Stomach smooth muscle (tissue), 2 donors: ENCODE measurements at regions not wholly inside any gene's neighbourhood (a gene's known extent, or its start where the extent isn't known, plus 50 kb on each side); places are given as distances from the start of the nearest gene placed in this dataset.

Experiments used
- H3K27ac ChIP-seq: one replicate; pipeline ENCODE4 v1.7.0; 2013; ENCODE audit warnings: mild to moderate bottlenecking, low read length, inconsistent platforms
- H3K27me3 ChIP-seq, 2 donors: one replicate each; pipeline ENCODE4 v1.7.0; 2013; ENCODE audit warnings: low read length in 2 of 2; ENCODE audit not compliant: insufficient read depth in 2 of 2, control insufficient read depth in 1 of 2
- H3K36me3 ChIP-seq, 2 donors: one replicate each; pipeline ENCODE4 v1.7.0; 2013; ENCODE audit warnings: low read length in 2 of 2; ENCODE audit not compliant: control insufficient read depth in 2 of 2, insufficient read depth in 2 of 2
- H3K4me1 ChIP-seq: one replicate; pipeline ENCODE4 v1.7.0; 2013; ENCODE audit warnings: low read length; ENCODE audit not compliant: control insufficient read depth, insufficient read depth
- H3K4me3 ChIP-seq, 2 donors: one replicate each; pipeline ENCODE4 v1.7.0; 2013; ENCODE audit warnings: low read length in 2 of 2
- H3K9ac ChIP-seq, 2 donors: one replicate each; pipeline ENCODE4 v1.7.0; 2013; ENCODE audit warnings: low read length in 2 of 2, mild to moderate bottlenecking in 1 of 2
- H3K9me3 ChIP-seq, 2 donors: one replicate each; pipeline ENCODE4 v1.7.0; 2013; ENCODE audit warnings: low read length in 2 of 2; ENCODE audit not compliant: control insufficient read depth in 2 of 2
- donor health status: healthy.
- donor health status: Pancreatic carcinoma.

GRCh38 chr5:56346741-56347535 lies 113.8 kb upstream of the ANKRD55 start:
- no peaks in the 10 kb centered on the region for H3K9me3 ChIP-seq
- H3K9ac ChIP-seq = no peak overlapping the region
- no peaks in the 10 kb centered on the region for H3K36me3 ChIP-seq
- H3K4me3 ChIP-seq = no peak overlapping the region
- no peak overlapping the region for H3K27ac ChIP-seq
- H3K4me1 ChIP-seq = no peaks in the 10 kb centered on the region
- H3K27me3 ChIP-seq = no peaks in the 10 kb centered on the region

- no peaks in the 10 kb centered on the region for H3K27me3 ChIP-seq
- H3K9ac ChIP-seq = no peak overlapping the region
- no peaks in the 10 kb centered on the region for H3K36me3 ChIP-seq
- no peak overlapping the region for H3K4me3 ChIP-seq
- no peaks in the 10 kb centered on the region for H3K9me3 ChIP-seq
- no peaks in the 10 kb centered on the region for H3K4me1 ChIP-seq
- no peak overlapping the region for H3K27ac ChIP-seq
Measured at GRCh38 chr5:56346044-56346710, 113.0 kb upstream of the ANKRD55 start.

- no peaks in the 10 kb centered on the region for H3K4me1 ChIP-seq
- H3K36me3 ChIP-seq = no peaks in the 10 kb centered on the region
- H3K27ac ChIP-seq = no peak overlapping the region
- no peaks in the 10 kb centered on the region for H3K27me3 ChIP-seq
- H3K9ac ChIP-seq = no peak overlapping the region
- no peak overlapping the region for H3K4me3 ChIP-seq
- no peaks in the 10 kb centered on the region for H3K9me3 ChIP-seq
Measured at GRCh38 chr5:56345352-56345751, 112.2 kb upstream of the ANKRD55 start.

GRCh38 chr5:56344594-56344993 lies 111.5 kb upstream of the ANKRD55 start:
- Histone ChIP-seq H3K9ac (no peak overlapping the region), H3K27ac (no peak overlapping the region)

GRCh38 chr5:56343988-56344387 lies 110.9 kb upstream of the ANKRD55 start:
- H3K27me3 ChIP-seq = no peaks in the 10 kb centered on the region
- no peaks in the 10 kb centered on the region for H3K4me1 ChIP-seq
- H3K4me3 ChIP-seq = no peak overlapping the region
- H3K9me3 ChIP-seq = peaks cover 0 to 5% of the 10 kb centered on the region in 2 donors
- H3K27ac ChIP-seq = no peak overlapping the region
- H3K9ac ChIP-seq = no peak overlapping the region
- no peaks in the 10 kb centered on the region for H3K36me3 ChIP-seq

More at GRCh38 chr5:56344594-56344993, 111.5 kb upstream of the ANKRD55 start:
- Histone ChIP-seq H3K4me1 (no peaks in the 10 kb centered on the region), H3K36me3 (no peaks in the 10 kb centered on the region), H3K27me3 (no peaks in the 10 kb centered on the region), H3K9me3 (peaks cover 0 to 3% of the 10 kb centered on the region in 2 donors), H3K4me3 (no peak overlapping the region)

- Histone ChIP-seq H3K27ac (no peak overlapping the region), H3K9me3 (peaks cover 0 to 5% of the 10 kb centered on the region in 2 donors), H3K27me3 (no peaks in the 10 kb centered on the region), H3K4me3 (no peak overlapping the region), H3K36me3 (no peaks in the 10 kb centered on the region), H3K9ac (no peak overlapping the region), H3K4me1 (no peaks in the 10 kb centered on the region)
Measured at GRCh38 chr5:56342616-56343015, 109.5 kb upstream of the ANKRD55 start.

- H3K36me3 ChIP-seq = no peaks in the 10 kb centered on the region
- H3K27ac ChIP-seq = no peak overlapping the region
- H3K4me1 ChIP-seq = no peaks in the 10 kb centered on the region
- no peak overlapping the region for H3K9ac ChIP-seq
- H3K9me3 ChIP-seq = peaks cover 0 to 5% of the 10 kb centered on the region in 2 donors
- H3K27me3 ChIP-seq = no peaks in the 10 kb centered on the region
- H3K4me3 ChIP-seq = no peak overlapping the region
Measured at GRCh38 chr5:56340196-56340980, 107.3 kb upstream of the ANKRD55 start.

- H3K36me3 ChIP-seq = no peaks in the 10 kb centered on the region
- no peak overlapping the region for H3K4me3 ChIP-seq
- H3K27me3 ChIP-seq = no peaks in the 10 kb centered on the region
- H3K27ac ChIP-seq = no peak overlapping the region
- H3K9me3 ChIP-seq = peaks cover 0 to 9% of the 10 kb centered on the region in 2 donors
- no peaks in the 10 kb centered on the region for H3K4me1 ChIP-seq
- no peak overlapping the region for H3K9ac ChIP-seq
Measured at GRCh38 chr5:56339732-56340131, 106.6 kb upstream of the ANKRD55 start.

GRCh38 chr5:56337715-56338319 lies 104.7 kb upstream of the ANKRD55 start:
- H3K36me3 ChIP-seq = no peaks in the 10 kb centered on the region
- H3K9ac ChIP-seq = no peak overlapping the region
- no peak overlapping the region for H3K27ac ChIP-seq
- H3K27me3 ChIP-seq = no peaks in the 10 kb centered on the region
- H3K4me1 ChIP-seq = no peaks in the 10 kb centered on the region
- no peak overlapping the region for H3K4me3 ChIP-seq
- peaks cover 0 to 9% of the 10 kb centered on the region in 2 donors for H3K9me3 ChIP-seq

GRCh38 chr5:56335212-56335611 lies 102.1 kb upstream of the ANKRD55 start:
- H3K9ac ChIP-seq = no peak overlapping the region
- H3K4me1 ChIP-seq = no peaks in the 10 kb centered on the region
- no peak overlapping the region for H3K4me3 ChIP-seq
- H3K9me3 ChIP-seq = peaks cover 0 to 9% of the 10 kb centered on the region in 2 donors
- H3K27ac ChIP-seq = no peak overlapping the region
- no peaks in the 10 kb centered on the region for H3K36me3 ChIP-seq
- H3K27me3 ChIP-seq = no peaks in the 10 kb centered on the region
